ENCODE measurements at regions not wholly inside any gene's neighbourhood (a gene's known extent, or its start where the extent isn't known, plus 50 kb on each side); places are given as distances from the start of the nearest gene placed in this dataset.

GRCh38 chr2:172340394-172340793, 87.0 kb upstream of the ITGA6 start:
- H3K4me2 ChIP-seq (replicated peaks; ENCODE audit: extremely low read depth, low read length, poor library complexity, severe bottlenecking), result peak overlapping the region; percentile 74
- peak overlapping the region; percentile 20 for H3K9ac ChIP-seq (ENCODE audit: insufficient read depth, low read length, poor library complexity, severe bottlenecking)
- Mint-ChIP-seq H3K27ac (peak overlapping the region in 1 of 7 donors; percentile 22), H3K9me3 (peaks cover 7 to 15% (median 13%) of the 10 kb centered on the region in 7 donors), H3K36me3 (peaks cover 0 to 3% of the 10 kb centered on the region in 2 donors), H3K4me1 (peaks cover 29% of the 10 kb centered on the region), H3K4me3 (peak overlapping the region; percentile 68 to 92), H3K27me3 (ENCODE audit: low read depth in 3 of 3) (peaks cover 0 to 2% (median 0%) of the 10 kb centered on the region in 3 donors)
- H3K27me3 ChIP-seq (ENCODE audit: control insufficient read depth in 2 of 2, insufficient read depth in 2 of 2, low read length in 2 of 2), result no peaks in the 10 kb centered on the region
- no peaks in the 10 kb centered on the region for H3K79me2 ChIP-seq (ENCODE audit: insufficient read depth, low read length)
- no peak for TF ChIP-seq CTCF (IDR thresholded peaks at IDR 0.05)
- H3K36me3 ChIP-seq (replicated peaks in 1 of 2; ENCODE audit: control insufficient read depth in 1 of 2, insufficient read depth in 2 of 2, low read length in 2 of 2), result no peaks in the 10 kb centered on the region
- peak overlapping the region in 1 of 2 donors; percentile 40 for H3K27ac ChIP-seq (ENCODE audit: low read depth in 1 of 2, low read length in 2 of 2)
- H4K20me1 ChIP-seq (ENCODE audit: insufficient read depth, low read length), result no peaks in the 10 kb centered on the region
- H3K9me3 ChIP-seq (replicated peaks in 1 of 2; ENCODE audit: control insufficient read depth in 1 of 2, insufficient read depth in 1 of 2, low read length in 2 of 2), result peaks cover 10 to 13% of the 10 kb centered on the region in 2 donors
- peaks cover 14 to 20% of the 10 kb centered on the region in 2 donors for H3K4me1 ChIP-seq (ENCODE audit: control insufficient read depth in 1 of 2, insufficient read depth in 2 of 2, low read length in 2 of 2)
- intact Hi-C loops (cut with micrococcal nuclease), result loop anchor here in 1 of 2 donors (10.0 kb wide), 1 partner anchor 254 kb away; no protein-coding TSS in a partner anchor
- 0% methylated on average over 2 of the region's 4 CpGs for WGBS (ENCODE audit: insufficient coverage)
- peak overlapping the region; percentile 62 for H2AFZ ChIP-seq (ENCODE audit: insufficient read depth, low read depth, low read length, poor library complexity, severe bottlenecking)
- DNase-seq, result peak in 1 of 3 donors; percentile 5
- peak overlapping the region; percentile 21 to 74 (median 68) for H3K4me3 ChIP-seq (replicated peaks in 1 of 3; ENCODE audit: low read depth in 2 of 3, low read length in 3 of 3)

GRCh38 chr2:172342078-172342477, 85.3 kb upstream of the ITGA6 start:
- intact Hi-C loops (cut with micrococcal nuclease), result loop anchor here in 1 of 2 donors (10.0 kb wide), 1 partner anchor 253 kb away; no protein-coding TSS in a partner anchor
- Histone ChIP-seq H3K9ac (ENCODE audit: insufficient read depth, low read length, poor library complexity, severe bottlenecking) (no peak overlapping the region), H3K4me1 (ENCODE audit: control insufficient read depth in 1 of 2, insufficient read depth in 2 of 2, low read length in 2 of 2) (peaks cover 14 to 20% of the 10 kb centered on the region in 2 donors), H4K20me1 (ENCODE audit: insufficient read depth, low read length) (no peaks in the 10 kb centered on the region), H3K27ac (ENCODE audit: low read depth in 1 of 2, low read length in 2 of 2) (no peak overlapping the region), H3K36me3 (replicated peaks in 1 of 2; ENCODE audit: control insufficient read depth in 1 of 2, insufficient read depth in 2 of 2, low read length in 2 of 2) (no peaks in the 10 kb centered on the region), H3K4me3 (replicated peaks in 1 of 3; ENCODE audit: low read depth in 2 of 3, low read length in 3 of 3) (no peak overlapping the region), H3K79me2 (ENCODE audit: insufficient read depth, low read length) (no peaks in the 10 kb centered on the region), H2AFZ (ENCODE audit: insufficient read depth, low read depth, low read length, poor library complexity, severe bottlenecking) (no peak overlapping the region), H3K27me3 (ENCODE audit: control insufficient read depth in 2 of 2, insufficient read depth in 2 of 2, low read length in 2 of 2) (no peaks in the 10 kb centered on the region), H3K9me3 (replicated peaks in 1 of 2; ENCODE audit: control insufficient read depth in 1 of 2, insufficient read depth in 1 of 2, low read length in 2 of 2) (peaks cover 10 to 15% of the 10 kb centered on the region in 2 donors), H3K4me2 (replicated peaks; ENCODE audit: extremely low read depth, low read length, poor library complexity, severe bottlenecking) (no peak overlapping the region)
- TF ChIP-seq CTCF (IDR thresholded peaks at IDR 0.05), result no peak
- Mint-ChIP-seq H3K9me3 (peaks cover 9 to 18% (median 17%) of the 10 kb centered on the region in 7 donors), H3K4me1 (peaks cover 26% of the 10 kb centered on the region), H3K36me3 (peaks cover 0 to 3% of the 10 kb centered on the region in 2 donors), H3K27me3 (ENCODE audit: low read depth in 3 of 3) (peaks cover 0 to 2% (median 0%) of the 10 kb centered on the region in 3 donors), H3K4me3 (no peak overlapping the region), H3K27ac (no peak overlapping the region)
- DNase-seq, result no peak
- 43% methylated on average over 1 of the region's 3 CpGs for WGBS (ENCODE audit: insufficient coverage)
